ENCODE measurements at regions not wholly inside any gene's neighbourhood (a gene's known extent, or its start where the extent isn't known, plus 50 kb on each side); places are given as distances from the start of the nearest gene placed in this dataset.
A peak's percentile ranks its signal among the peaks of the same experiment; 100 is the strongest.

- Histone ChIP-seq H3K4me1 (ENCODE audit: low read depth) (peaks cover 15% of the 10 kb centered on the region), H3K27ac (no peak overlapping the region), H3K4me3 (no peak overlapping the region), H3K27me3 (no peaks in the 10 kb centered on the region), H3K9me3 (ENCODE audit: low read depth) (no peaks in the 10 kb centered on the region), H3K36me3 (no peaks in the 10 kb centered on the region)
- no peak for TF ChIP-seq CTCF (IDR thresholded peaks at IDR 0.05; ENCODE audit: low read depth, low read length)
- peak in 1 of 2 donors; percentile 25 for DNase-seq (ENCODE audit: low read depth in 1 of 2, low spot score in 1 of 2)
These were observed 615.1 kb downstream of the EFNB2 start for GRCh38 chr13:105920370-105920769.

GRCh38 chr13:105918842-105919741 lies 616.4 kb downstream of the EFNB2 start:
- Histone ChIP-seq H3K9me3 (ENCODE audit: low read depth) (no peaks in the 10 kb centered on the region), H3K27ac (no peak overlapping the region), H3K27me3 (no peaks in the 10 kb centered on the region), H3K4me3 (no peak overlapping the region), H3K36me3 (no peaks in the 10 kb centered on the region), H3K4me1 (ENCODE audit: low read depth) (peaks cover 26% of the 10 kb centered on the region)
- DNase-seq (ENCODE audit: low read depth in 1 of 2, low spot score in 1 of 2): peak in 1 of 2 donors; percentile 71
- TF ChIP-seq CTCF (IDR thresholded peaks at IDR 0.05; ENCODE audit: low read depth, low read length): no peak

GRCh38 chr13:105915146-105915850 lies 620.2 kb downstream of the EFNB2 start:
- no peak overlapping the region for H3K4me3 ChIP-seq
- H3K27me3 ChIP-seq: no peaks in the 10 kb centered on the region
- no peak for TF ChIP-seq CTCF (IDR thresholded peaks at IDR 0.05; ENCODE audit: low read depth, low read length)
- peak in 1 of 2 donors; percentile 41 for DNase-seq (ENCODE audit: low read depth in 1 of 2, low spot score in 1 of 2)
- no peaks in the 10 kb centered on the region for H3K9me3 ChIP-seq (ENCODE audit: low read depth)
- H3K27ac ChIP-seq: peak overlapping the region; percentile 64
- no peaks in the 10 kb centered on the region for H3K36me3 ChIP-seq
- H3K4me1 ChIP-seq (ENCODE audit: low read depth): peaks cover 26% of the 10 kb centered on the region

GRCh38 chr13:105914291-105915036 lies 621.0 kb downstream of the EFNB2 start:
- H3K4me3 ChIP-seq: no peak overlapping the region
- no peaks in the 10 kb centered on the region for H3K36me3 ChIP-seq
- H3K9me3 ChIP-seq (ENCODE audit: low read depth): no peaks in the 10 kb centered on the region
- no peak for TF ChIP-seq CTCF (IDR thresholded peaks at IDR 0.05; ENCODE audit: low read depth, low read length)
- peak; percentile 42 to 78 for DNase-seq (ENCODE audit: low read depth in 1 of 2, low spot score in 1 of 2)
- H3K27me3 ChIP-seq: no peaks in the 10 kb centered on the region
- peak overlapping the region; percentile 64 for H3K27ac ChIP-seq
- peaks cover 26% of the 10 kb centered on the region for H3K4me1 ChIP-seq (ENCODE audit: low read depth)

GRCh38 chr13:105908586-105908985 lies 626.9 kb downstream of the EFNB2 start:
- Histone ChIP-seq H3K27me3 (no peaks in the 10 kb centered on the region), H3K4me3 (no peak overlapping the region), H3K4me1 (ENCODE audit: low read depth) (no peaks in the 10 kb centered on the region), H3K9me3 (ENCODE audit: low read depth) (no peaks in the 10 kb centered on the region), H3K36me3 (no peaks in the 10 kb centered on the region), H3K27ac (no peak overlapping the region)
- no peak for DNase-seq (ENCODE audit: low read depth in 1 of 2, low spot score in 1 of 2)
- no peak for TF ChIP-seq CTCF (IDR thresholded peaks at IDR 0.05; ENCODE audit: low read depth, low read length)

All from cardiac muscle cell (in vitro differentiated cells and primary cell).